Activated T-helper 17 cell treated with anti-CD3 and anti-CD28 coated beads, Interleukin-2, amount 50 U/mL, for 72 hours (primary cell): ENCODE measurements at regions not wholly inside any gene's neighbourhood (a gene's known extent, or its start where the extent isn't known, plus 50 kb on each side); places are given as distances from the start of the nearest gene placed in this dataset.
"Not testable (repeated sequence)": the region's sequence is repeated elsewhere in the genome, so short reads cannot be mapped to it uniquely, and the experiment has no call there.

Source experiments
- ATAC-seq: fragments of 150-1000 bp; cut with Tn5 transposase; replicated peaks from 2 replicates; pipeline ENCODE4 v1.10.0; 2021; ENCODE audit warnings: mild to moderate bottlenecking, moderate library complexity
- H3K27ac Mint-ChIP-seq: one replicate; pipeline ENCODE4 v1.8.0; 2022; ENCODE audit warnings: mixed read lengths
- H3K27me3 Mint-ChIP-seq: one replicate; pipeline ENCODE4 v1.8.0; 2022; ENCODE audit warnings: mixed read lengths
- H3K36me3 Mint-ChIP-seq: one replicate; pipeline ENCODE4 v1.8.0; 2022; ENCODE audit warnings: low read depth, mild to moderate bottlenecking, mixed read lengths
- H3K4me1 Mint-ChIP-seq: one replicate; pipeline ENCODE4 v1.8.0; 2022; ENCODE audit warnings: mixed read lengths
- H3K4me3 Mint-ChIP-seq: one replicate; pipeline ENCODE4 v1.8.0; 2022; ENCODE audit warnings: mild to moderate bottlenecking, mixed read lengths
- H3K9me3 Mint-ChIP-seq: one replicate; pipeline ENCODE4 v1.8.0; 2022; ENCODE audit warnings: mixed read lengths

DNA sequence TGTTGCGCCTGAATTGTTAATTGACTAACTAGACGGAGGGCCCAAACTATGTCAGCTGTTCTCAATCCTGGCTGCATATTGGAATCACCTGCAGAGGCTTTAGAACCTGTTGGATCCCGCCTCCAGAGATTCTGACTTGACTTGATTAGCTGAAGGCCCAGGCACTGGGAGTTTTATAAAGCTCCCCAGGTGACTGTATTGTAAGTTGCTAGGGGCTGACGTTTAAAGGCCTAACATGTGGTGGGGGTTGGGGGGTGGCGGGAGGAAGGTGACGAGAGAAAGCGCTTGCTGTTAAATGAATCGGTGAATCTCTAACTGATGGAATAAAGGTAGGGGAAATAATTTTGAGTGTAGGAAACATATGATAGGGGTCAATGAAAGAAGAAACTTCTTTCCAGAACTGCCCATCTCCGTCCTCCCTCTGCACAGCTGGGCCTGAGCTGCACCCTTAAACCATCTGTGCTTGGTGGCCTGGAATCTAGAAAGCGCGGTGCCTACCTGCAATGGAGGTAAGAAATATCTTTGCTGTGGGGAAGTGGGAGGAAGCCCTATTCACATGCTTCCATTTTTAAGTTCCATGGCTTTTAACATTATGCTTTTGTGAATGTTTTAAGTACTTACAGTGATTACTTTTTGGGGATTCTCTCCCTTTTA lies 225.0 kb upstream of the FAM3C start:
- no peaks in the 10 kb centered on the region for H3K36me3 Mint-ChIP-seq
- no peak overlapping the region for H3K4me3 Mint-ChIP-seq
- no peaks in the 10 kb centered on the region for H3K4me1 Mint-ChIP-seq
- H3K27ac Mint-ChIP-seq: no peak overlapping the region
- peaks cover 4% of the 10 kb centered on the region for H3K9me3 Mint-ChIP-seq
- H3K27me3 Mint-ChIP-seq: peaks cover 4% of the 10 kb centered on the region
- ATAC-seq: no peak

- H3K27ac Mint-ChIP-seq: no peak overlapping the region
- H3K9me3 Mint-ChIP-seq: peaks cover 4% of the 10 kb centered on the region
- no peaks in the 10 kb centered on the region for H3K36me3 Mint-ChIP-seq
- H3K4me1 Mint-ChIP-seq: no peaks in the 10 kb centered on the region
- H3K27me3 Mint-ChIP-seq: peaks cover 4% of the 10 kb centered on the region
- ATAC-seq: no peak
- no peak overlapping the region for H3K4me3 Mint-ChIP-seq
These were observed 224.1 kb upstream of the FAM3C start for GRCh38 chr7:121620206-121620605.

- no peak overlapping the region for H3K4me3 Mint-ChIP-seq
- no peak overlapping the region for H3K27ac Mint-ChIP-seq
- no peaks in the 10 kb centered on the region for H3K4me1 Mint-ChIP-seq
- ATAC-seq: no peak
- peaks cover 4% of the 10 kb centered on the region for H3K9me3 Mint-ChIP-seq
- peaks cover 4% of the 10 kb centered on the region for H3K27me3 Mint-ChIP-seq
- H3K36me3 Mint-ChIP-seq: no peaks in the 10 kb centered on the region
These were observed 222.1 kb upstream of the FAM3C start for GRCh38 chr7:121618182-121618581.

DNA sequence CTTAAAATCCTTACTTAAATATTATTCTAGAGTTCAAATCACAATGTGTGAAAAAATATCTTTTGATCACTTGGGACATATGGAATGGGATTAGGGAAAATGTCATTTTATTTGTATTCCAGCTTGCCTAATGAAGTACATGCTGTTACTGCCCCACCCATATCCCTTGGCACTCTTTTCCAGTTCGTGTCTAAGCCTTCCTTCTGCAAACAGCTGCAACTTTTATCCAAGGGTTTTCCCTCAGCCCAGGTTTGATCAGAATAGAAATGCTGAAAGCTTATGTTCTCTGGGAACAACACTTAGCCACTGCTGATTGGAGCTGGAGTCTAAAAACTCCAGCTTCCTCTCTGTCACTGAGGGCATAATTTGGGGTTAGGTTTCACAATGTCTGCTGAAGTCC lies 214.1 kb upstream of the FAM3C start:
- no peak overlapping the region for H3K27ac Mint-ChIP-seq
- peaks cover 12% of the 10 kb centered on the region for H3K27me3 Mint-ChIP-seq
- H3K36me3 Mint-ChIP-seq: no peaks in the 10 kb centered on the region
- H3K9me3 Mint-ChIP-seq: no peaks in the 10 kb centered on the region
- no peak for ATAC-seq
- no peaks in the 10 kb centered on the region for H3K4me1 Mint-ChIP-seq
- H3K4me3 Mint-ChIP-seq: no peak overlapping the region

DNA sequence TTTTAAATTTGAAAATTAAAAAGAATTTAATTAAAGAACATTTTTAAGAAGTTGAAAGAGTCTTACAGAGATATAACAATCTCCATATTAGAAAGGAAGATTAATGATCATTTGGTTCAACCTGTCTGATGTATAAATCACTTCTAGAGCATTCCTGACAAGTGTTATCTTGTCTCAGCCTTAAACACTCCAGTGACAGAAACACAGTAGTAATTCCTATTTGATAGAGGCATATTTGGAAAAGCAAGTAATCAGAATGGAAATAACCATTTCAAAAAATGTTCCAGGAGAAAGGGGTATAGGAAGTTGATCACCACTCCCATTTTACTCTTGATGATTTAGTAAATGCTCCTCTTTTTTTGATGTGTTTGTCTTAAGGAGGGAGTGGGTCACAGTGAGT lies 213.1 kb upstream of the FAM3C start:
- no peak overlapping the region for H3K27ac Mint-ChIP-seq
- H3K4me1 Mint-ChIP-seq: no peaks in the 10 kb centered on the region
- ATAC-seq: no peak
- no peak overlapping the region for H3K4me3 Mint-ChIP-seq
- no peaks in the 10 kb centered on the region for H3K36me3 Mint-ChIP-seq
- H3K9me3 Mint-ChIP-seq: no peaks in the 10 kb centered on the region
- peaks cover 12% of the 10 kb centered on the region for H3K27me3 Mint-ChIP-seq

- H3K4me3 Mint-ChIP-seq: no peak overlapping the region
- H3K27me3 Mint-ChIP-seq: peaks cover 12% of the 10 kb centered on the region
- H3K4me1 Mint-ChIP-seq: no peaks in the 10 kb centered on the region
- H3K9me3 Mint-ChIP-seq: no peaks in the 10 kb centered on the region
- H3K27ac Mint-ChIP-seq: no peak overlapping the region
- no peak for ATAC-seq
- no peaks in the 10 kb centered on the region for H3K36me3 Mint-ChIP-seq
These were observed 212.7 kb upstream of the FAM3C start for GRCh38 chr7:121608785-121609184.

DNA sequence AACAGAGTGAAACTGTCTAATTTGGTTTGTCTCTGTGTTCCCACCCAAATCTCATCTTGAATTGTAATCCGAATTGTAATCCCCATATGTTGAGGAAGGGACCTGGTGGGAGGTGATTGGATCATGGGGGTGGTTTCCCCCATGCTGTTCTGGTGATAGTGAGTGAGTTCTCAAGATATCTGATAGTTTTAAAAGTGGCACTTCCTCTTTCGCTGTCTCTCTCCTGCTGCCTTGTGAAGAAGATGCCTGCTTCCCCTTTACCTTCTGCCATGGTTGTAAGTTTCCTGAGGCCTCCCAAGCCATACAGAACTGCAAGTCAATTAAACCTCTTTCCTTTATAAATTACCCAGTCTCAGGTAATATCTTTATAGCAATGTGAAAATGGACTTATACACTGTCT lies 212.1 kb upstream of the FAM3C start:
- not testable (repeated sequence) for H3K9me3 Mint-ChIP-seq, ATAC-seq

GRCh38 chr7:121605317-121605680 lies 209.2 kb upstream of the FAM3C start:
- peaks cover 4% of the 10 kb centered on the region for H3K9me3 Mint-ChIP-seq
- H3K4me3 Mint-ChIP-seq: no peak overlapping the region
- H3K27me3 Mint-ChIP-seq: peaks cover 9% of the 10 kb centered on the region
- H3K27ac Mint-ChIP-seq: no peak overlapping the region
- no peak for ATAC-seq
- H3K36me3 Mint-ChIP-seq: no peaks in the 10 kb centered on the region
- H3K4me1 Mint-ChIP-seq: no peaks in the 10 kb centered on the region

More for the DNA sequence above, 212.1 kb upstream of the FAM3C start:
- not testable (repeated sequence) for H3K4me3 Mint-ChIP-seq, H3K27ac Mint-ChIP-seq, H3K4me1 Mint-ChIP-seq, H3K36me3 Mint-ChIP-seq
- peaks cover 12% of the 10 kb centered on the region for H3K27me3 Mint-ChIP-seq

GRCh38 chr7:121604627-121605316 lies 208.7 kb upstream of the FAM3C start:
- Mint-ChIP-seq H3K36me3 (no peaks in the 10 kb centered on the region), H3K4me3 (no peak overlapping the region), H3K27me3 (peaks cover 9% of the 10 kb centered on the region), H3K9me3 (peaks cover 4% of the 10 kb centered on the region), H3K4me1 (no peaks in the 10 kb centered on the region), H3K27ac (no peak overlapping the region)
- ATAC-seq: no peak

- Mint-ChIP-seq H3K4me1 (no peaks in the 10 kb centered on the region), H3K27ac (no peak overlapping the region), H3K36me3 (no peaks in the 10 kb centered on the region), H3K9me3 (peaks cover 4% of the 10 kb centered on the region), H3K4me3 (no peak overlapping the region), H3K27me3 (peaks cover 9% of the 10 kb centered on the region)
- no peak for ATAC-seq
These were observed 207.8 kb upstream of the FAM3C start for GRCh38 chr7:121603886-121604285.

DNA sequence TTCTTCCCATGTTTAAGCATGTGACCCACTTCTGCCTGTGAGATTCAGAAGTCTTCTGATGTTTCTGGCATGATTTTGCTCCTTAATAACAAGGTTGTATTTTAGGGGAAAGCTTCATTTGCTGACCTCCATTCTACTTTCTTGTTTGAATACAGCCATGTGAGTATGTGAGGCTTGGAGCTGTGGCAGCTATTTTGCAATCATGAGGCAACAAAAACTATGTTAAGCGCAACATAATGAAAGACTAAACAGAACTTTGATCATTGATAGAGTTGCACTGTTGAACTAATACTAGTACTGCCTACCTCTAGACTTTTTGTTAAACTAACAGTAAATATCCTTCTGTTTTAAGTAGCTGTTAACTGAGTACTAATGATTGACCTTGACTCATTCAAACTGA lies 203.8 kb upstream of the FAM3C start:
- no peak for ATAC-seq
- Mint-ChIP-seq H3K27ac (no peak overlapping the region), H3K9me3 (peaks cover 4% of the 10 kb centered on the region), H3K4me3 (no peak overlapping the region), H3K36me3 (no peaks in the 10 kb centered on the region), H3K4me1 (no peaks in the 10 kb centered on the region), H3K27me3 (peaks cover 6% of the 10 kb centered on the region)

DNA sequence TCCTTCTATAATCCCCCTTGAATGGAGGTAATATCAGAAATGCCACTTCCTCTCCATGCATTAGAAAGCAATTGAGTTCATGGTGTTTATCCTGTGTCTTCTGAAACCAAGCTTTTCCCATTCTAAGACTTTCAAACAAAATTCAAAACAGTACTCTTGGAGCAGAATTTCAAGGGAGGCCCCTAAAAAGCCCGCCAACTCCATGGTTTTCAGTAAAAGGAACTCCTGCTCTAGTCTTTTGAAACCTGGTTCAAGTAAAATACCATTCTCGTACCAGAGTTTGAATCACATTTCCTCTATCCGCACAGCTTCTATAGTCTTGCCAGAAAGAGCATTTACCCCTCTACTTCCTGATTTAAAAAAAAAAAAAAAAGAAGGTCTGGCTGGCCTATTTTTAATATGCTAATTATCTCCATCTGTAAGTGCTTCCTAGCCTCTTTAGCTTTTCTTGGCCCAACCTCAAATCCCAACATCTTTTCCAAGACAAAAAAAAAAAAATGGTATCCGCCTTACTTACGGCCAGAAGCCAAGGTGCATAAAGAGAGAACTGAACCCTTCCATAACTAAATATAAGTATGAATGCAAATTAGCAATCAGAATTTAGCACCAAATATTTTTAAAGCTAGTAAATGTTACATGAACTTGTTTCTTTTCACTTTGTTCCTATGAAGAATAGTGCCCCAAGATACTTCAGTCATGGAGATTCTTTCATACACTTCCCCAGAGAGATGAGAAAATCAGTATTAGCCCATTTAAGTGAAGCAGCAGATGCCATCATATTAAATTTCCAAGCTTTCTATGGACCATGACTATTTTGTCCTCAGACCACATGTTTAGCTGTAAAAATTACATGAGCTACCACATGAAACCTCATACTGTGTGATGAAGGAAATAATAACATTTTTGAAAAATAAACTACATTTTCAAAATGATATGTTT lies 199.9 kb upstream of the FAM3C start:
- Mint-ChIP-seq H3K4me3 (no peak overlapping the region), H3K36me3 (no peaks in the 10 kb centered on the region), H3K9me3 (no peaks in the 10 kb centered on the region), H3K4me1 (no peaks in the 10 kb centered on the region), H3K27ac (no peak overlapping the region), H3K27me3 (peaks cover 7% of the 10 kb centered on the region)
- ATAC-seq: no peak

GRCh38 chr7:121591926-121592325 lies 195.8 kb upstream of the FAM3C start:
- Mint-ChIP-seq H3K4me3 (no peak overlapping the region), H3K27me3 (peaks cover 7% of the 10 kb centered on the region)
- ATAC-seq: no peak

DNA sequence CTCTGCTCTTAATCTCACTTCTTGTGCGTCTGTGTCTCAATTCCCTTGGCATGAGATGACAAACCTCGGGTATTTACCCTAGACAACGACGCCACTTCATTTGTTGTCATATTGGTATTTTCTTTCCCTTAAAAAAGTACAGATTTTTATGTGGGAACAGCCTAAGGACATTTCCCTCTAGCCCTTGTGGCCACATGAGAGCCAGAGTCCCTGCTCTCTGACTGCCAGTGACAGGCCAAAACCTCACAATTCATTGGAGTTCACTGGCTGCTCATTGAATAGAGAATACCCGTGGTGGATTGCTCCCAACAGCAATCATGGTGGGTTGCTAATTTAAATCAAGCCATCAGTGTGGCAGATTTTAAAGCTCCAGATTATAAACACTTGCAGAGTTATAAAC lies 191.3 kb upstream of the FAM3C start:
- H3K36me3 Mint-ChIP-seq: no peaks in the 10 kb centered on the region
- no peak overlapping the region for H3K27ac Mint-ChIP-seq
- H3K9me3 Mint-ChIP-seq: no peaks in the 10 kb centered on the region
- no peak overlapping the region for H3K4me3 Mint-ChIP-seq
- H3K4me1 Mint-ChIP-seq: no peaks in the 10 kb centered on the region
- no peaks in the 10 kb centered on the region for H3K27me3 Mint-ChIP-seq
- no peak for ATAC-seq

More at GRCh38 chr7:121591926-121592325, 195.8 kb upstream of the FAM3C start:
- Mint-ChIP-seq H3K27ac (no peak overlapping the region), H3K4me1 (no peaks in the 10 kb centered on the region), H3K36me3 (no peaks in the 10 kb centered on the region), H3K9me3 (no peaks in the 10 kb centered on the region)

DNA sequence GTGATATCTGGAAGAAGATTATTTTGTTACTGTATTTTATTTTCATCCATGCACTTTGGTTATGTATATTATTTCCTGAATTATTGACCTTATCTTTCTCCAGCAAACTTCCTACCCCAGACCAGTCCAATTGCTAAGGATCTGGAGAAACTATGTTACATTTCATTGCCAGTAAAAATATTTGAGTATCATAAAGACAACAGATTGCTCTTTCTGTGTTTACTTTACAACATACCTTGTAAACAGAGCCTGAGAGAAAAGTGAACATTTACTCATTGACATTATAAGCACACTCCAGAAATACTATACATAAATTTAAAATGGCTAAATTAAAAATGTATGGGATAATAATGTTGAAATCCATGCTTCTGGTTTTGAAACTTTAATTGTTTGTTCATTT lies 186.2 kb upstream of the FAM3C start:
- H3K4me3 Mint-ChIP-seq: no peak overlapping the region
- no peaks in the 10 kb centered on the region for H3K9me3 Mint-ChIP-seq
- no peaks in the 10 kb centered on the region for H3K4me1 Mint-ChIP-seq
- peaks cover 15% of the 10 kb centered on the region for H3K27me3 Mint-ChIP-seq
- no peak for ATAC-seq
- no peaks in the 10 kb centered on the region for H3K36me3 Mint-ChIP-seq
- H3K27ac Mint-ChIP-seq: no peak overlapping the region
